ENCODE measurements at regions not wholly inside any gene's neighbourhood (a gene's known extent, or its start where the extent isn't known, plus 50 kb on each side); places are given as distances from the start of the nearest gene placed in this dataset.

DNA sequence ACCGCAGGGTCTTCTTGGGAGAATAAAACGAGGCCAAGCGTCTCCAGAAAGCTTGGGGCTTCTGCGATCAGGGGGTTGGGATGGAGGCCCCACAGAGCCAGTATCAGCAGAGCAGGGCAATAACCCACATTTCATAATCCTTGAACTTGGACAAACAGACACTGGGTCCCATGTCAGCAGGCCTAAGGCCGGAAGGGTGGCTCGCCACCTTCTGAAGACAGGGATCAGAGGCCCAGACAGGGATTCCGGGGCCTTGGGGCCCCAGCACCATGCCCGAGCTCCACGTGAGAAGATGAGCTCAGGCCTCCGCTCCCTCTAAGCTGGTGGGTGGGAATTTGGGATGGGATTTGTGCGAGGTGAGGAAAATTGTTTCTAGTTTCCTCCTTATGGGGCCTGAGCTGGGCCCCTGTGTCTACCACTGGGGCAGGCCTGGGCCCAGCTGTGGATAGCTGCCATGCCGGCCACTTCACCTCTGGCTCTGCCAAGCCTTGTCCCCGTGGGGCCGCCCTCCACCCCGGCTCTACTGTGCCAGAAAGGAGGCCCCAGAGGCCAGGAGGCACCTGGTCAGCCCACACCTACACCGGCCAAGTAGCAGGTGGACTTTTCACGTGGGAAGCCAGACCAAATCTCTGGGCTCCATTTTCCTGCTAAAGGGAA is 67.2 kb upstream of the DLK1 start:
- no peak for DNase-seq

DNA sequence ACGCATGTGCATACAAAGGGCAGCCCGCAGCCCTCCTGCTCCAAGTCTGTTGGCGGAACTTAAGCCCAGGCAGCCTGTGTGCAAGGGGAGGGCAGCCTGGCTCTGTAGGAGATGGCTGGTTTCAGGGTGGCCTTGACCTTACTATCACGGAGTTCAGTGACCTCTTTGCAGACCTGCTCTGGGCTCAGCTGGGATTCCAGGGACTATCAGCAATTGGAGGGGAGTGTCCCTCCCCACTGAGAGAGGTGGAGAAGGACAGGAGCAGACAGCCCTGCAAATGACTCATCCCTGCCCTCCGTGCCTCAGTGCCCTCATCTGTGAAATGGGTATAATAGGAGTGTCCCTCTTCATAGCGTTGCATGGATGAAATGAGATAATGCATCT is 66.2 kb upstream of the DLK1 start:
- no peak for DNase-seq

- no peak for DNase-seq
Measured at GRCh38 chr14:100660882-100661635, 65.6 kb upstream of the DLK1 start.

DNA sequence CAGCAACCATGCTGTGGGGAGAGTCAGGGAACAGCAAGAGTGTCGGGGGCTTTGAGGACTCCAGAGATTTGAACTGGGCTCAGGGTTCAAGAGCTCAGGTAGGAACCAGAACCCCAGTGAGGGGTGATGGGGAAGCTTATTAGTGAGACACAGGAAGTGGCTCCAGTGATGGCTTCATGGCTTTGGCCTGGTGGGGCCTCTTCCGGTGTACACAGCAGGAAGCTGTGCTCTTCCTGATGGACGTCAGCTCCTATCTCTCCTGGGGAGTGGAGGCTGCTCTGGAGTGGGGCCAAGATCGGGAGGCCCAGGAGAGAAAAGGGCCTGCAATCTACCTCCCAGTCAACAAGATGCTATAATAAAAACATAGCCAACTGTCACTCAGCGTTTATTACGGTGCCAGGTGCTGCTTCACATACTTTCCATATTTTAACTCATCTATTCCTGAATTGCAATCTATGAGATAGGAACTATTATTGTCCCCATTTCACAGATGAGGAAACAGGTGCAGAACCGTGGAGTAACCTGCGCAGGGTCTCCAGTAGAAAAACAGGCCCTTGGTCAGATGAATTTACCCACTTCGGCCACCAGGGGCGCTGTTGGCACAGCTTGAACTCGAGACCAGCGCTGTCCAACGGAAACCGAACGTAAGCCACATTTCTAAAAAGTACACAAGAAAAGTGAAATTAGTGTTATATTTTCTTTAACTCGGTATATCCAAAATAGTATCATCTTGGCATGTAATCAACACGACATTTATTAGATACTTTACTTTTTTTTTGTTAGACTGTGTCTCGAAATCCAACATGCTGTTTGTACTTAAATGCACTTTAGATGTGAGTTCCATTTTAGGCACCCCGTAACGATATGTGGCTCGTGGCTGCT is 63.6 kb upstream of the DLK1 start:
- peak; percentile 39 for DNase-seq

- DNase-seq = no peak
Measured at GRCh38 chr14:100663761-100664052, 63.0 kb upstream of the DLK1 start.

- DNase-seq = no peak
Measured at GRCh38 chr14:100664231-100664630, 62.5 kb upstream of the DLK1 start.

DNA sequence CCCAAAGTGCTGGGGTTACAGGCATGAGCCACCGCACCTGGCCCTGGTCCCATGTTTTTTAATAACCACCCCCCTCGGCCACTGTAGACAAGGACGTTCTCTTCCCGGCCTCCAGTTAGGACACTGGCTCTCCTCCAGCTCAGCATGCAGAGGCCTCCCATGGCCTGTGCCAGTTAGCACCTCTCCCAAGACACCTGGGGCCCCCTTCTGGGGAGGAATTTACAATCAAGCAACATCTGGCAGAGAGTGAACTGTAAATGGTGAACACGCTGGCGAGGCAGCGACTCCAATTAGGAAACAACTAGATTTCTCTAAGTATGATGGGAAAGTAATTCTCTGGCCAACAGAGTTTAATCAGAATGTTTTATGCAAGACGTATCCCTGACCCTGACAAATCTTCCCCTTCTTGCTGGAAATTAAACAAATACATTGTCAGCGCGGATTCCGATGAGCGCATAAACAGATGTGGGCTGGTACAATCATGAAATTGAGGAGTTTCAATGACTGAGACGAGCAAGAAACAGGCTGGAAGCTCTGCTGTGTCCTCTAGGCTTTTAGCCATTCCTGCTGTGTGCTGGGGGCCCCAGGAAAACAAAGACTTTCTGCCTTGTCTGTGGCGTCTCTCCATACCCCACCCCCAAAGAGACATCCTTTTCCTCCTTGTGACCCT is 61.7 kb upstream of the DLK1 start:
- no peak for DNase-seq

DNA sequence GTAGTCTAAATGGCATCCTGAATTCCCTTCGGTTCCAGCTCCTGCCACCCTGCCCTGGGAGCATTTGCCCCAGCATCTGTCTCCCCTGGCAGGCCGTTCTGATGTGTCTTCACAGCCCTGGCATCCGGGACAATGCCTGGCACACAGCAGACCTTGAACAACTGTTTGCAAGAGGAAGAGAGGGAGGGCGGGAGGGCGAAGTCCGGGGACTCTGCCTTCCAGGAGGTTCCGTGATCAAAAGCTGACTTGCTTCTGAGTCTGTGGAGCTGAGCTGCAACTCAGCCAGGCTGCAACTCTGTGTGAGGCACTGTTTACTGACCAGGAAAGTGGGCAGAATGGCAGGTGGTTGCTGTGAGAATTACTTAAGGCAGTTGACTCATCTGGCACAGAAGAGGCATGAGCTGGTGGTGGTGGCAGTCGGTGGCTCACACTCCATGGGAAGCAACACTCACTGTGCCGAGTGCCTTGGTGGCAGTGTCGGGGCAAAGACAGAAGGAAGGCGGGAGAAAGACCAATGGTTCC is 61.1 kb upstream of the DLK1 start:
- no peak for DNase-seq

GRCh38 chr14:100666403-100666802 is 60.3 kb upstream of the DLK1 start:
- no peak for DNase-seq

- no peak for DNase-seq
Measured at GRCh38 chr14:100666851-100667250, 59.8 kb upstream of the DLK1 start.

GRCh38 chr14:100667656-100668055 is 59.0 kb upstream of the DLK1 start:
- DNase-seq = no peak

DNA sequence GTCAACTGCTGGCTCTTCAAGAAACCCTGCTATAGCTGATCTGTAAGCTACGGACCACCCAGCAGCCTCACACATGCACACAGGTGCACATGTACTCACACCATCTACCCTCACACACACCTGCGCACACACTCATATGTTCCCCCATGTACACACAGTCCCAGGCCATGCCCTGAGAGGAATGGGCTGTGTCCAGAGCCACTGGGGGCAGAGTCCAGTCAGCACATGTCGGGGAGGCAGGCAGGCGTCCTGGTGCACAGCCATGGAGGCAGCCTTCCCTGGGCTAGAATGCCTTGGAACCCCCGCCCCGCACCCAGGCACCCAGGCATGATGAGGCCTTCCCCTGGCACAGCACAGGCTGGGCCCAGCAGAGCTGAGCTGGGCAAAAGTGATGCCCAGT is 58.3 kb upstream of the DLK1 start:
- no peak for DNase-seq

GRCh38 chr14:100669011-100669412 is 57.7 kb upstream of the DLK1 start:
- DNase-seq = no peak

GRCh38 chr14:100669468-100669867 is 57.2 kb upstream of the DLK1 start:
- DNase-seq = no peak

GRCh38 chr14:100670017-100670752 is 56.5 kb upstream of the DLK1 start:
- no peak for DNase-seq

GRCh38 chr14:100670753-100671049 is 56.0 kb upstream of the DLK1 start:
- no peak for DNase-seq

GRCh38 chr14:100671386-100671901 is 55.2 kb upstream of the DLK1 start:
- DNase-seq = no peak

- DNase-seq = no peak
Measured at GRCh38 chr14:100671906-100672305, 54.8 kb upstream of the DLK1 start.

- no peak for DNase-seq
Measured at GRCh38 chr14:100673085-100673806, 53.4 kb upstream of the DLK1 start.

DNA sequence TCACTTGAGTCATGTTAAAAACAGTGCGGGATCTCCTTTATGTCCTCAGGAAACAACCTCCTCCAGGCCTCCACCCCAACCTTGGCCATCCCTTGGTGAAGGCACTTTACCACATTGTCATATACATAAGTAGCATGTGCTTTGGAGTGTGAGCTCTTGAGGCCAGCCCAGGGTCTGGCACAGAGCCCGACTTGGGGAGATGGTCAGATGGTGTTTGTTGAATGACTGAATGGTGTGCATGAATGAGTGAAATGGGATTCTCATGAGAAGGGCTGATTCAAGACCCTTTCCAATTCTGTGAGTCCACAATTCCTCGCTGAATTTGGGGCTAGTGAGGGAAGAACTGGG is 52.9 kb upstream of the DLK1 start:
- DNase-seq = no peak

GRCh38 chr14:100674428-100674827 is 52.3 kb upstream of the DLK1 start:
- DNase-seq = no peak

Data from stimulated activated naive CD4-positive, alpha-beta T cell treated with Interleukin-2 at 50 U/mL for 16 hours (primary cell).